K562 (cell line): ENCODE measurements at regions not wholly inside any gene's neighbourhood (a gene's known extent, or its start where the extent isn't known, plus 50 kb on each side); places are given as distances from the start of the nearest gene placed in this dataset.

Experiments
- ARNT ChIP-seq, 2 experiments: fragments of 450-650 bp; IDR thresholded peaks; 2 replicates each; pipeline ENCODE4 v1.6.1; 2016; ENCODE audit warnings: mild to moderate bottlenecking in 1 of 2
- BCLAF1 ChIP-seq, 2 experiments: fragments of 450-650 bp in 1 of 2; IDR thresholded peaks; 2 replicates each; pipeline ENCODE4 v1.6.1; 2011 to 2017; ENCODE audit warnings: low read depth in 2 of 2, antibody characterized with exemption in 1 of 2, borderline replicate concordance in 1 of 2, low read length in 1 of 2, mild to moderate bottlenecking in 1 of 2, mixed read lengths in 1 of 2; ENCODE audit not compliant: control insufficient read depth in 1 of 2
- CTBP1 ChIP-seq: fragments of 450-650 bp; IDR thresholded peaks from 2 replicates; pipeline ENCODE4 v1.6.1; 2016; ENCODE audit warnings: borderline replicate concordance
- FOXA1 ChIP-seq: fragments of 450-650 bp; IDR thresholded peaks from 2 replicates; pipeline ENCODE4 v1.6.1; 2016; ENCODE audit warnings: mild to moderate bottlenecking, borderline replicate concordance
- FOXJ2 ChIP-seq: fragments of 200-800 bp; sonication (Bioruptor generic); IDR thresholded peaks from 2 replicates; pipeline ENCODE4 v1.6.1; 2016; ENCODE audit warnings: missing genetic modification characterization, missing compliant biosample characterization
- HOMEZ ChIP-seq: fragments of 250-450 bp; sonication (Bioruptor Pico); IDR thresholded peaks from 2 replicates; pipeline ENCODE4 v1.4.0; 2020; ENCODE audit warnings: mild to moderate bottlenecking, moderate library complexity
- KAT2B ChIP-seq: IDR thresholded peaks from one replicate; pipeline ENCODE4 v1.6.1; 2012; ENCODE audit warnings: low read depth, mild to moderate bottlenecking, control low read depth, inconsistent platforms, low read length, moderate library complexity
- MEF2D ChIP-seq: conservative IDR thresholded peaks from 2 replicates; pipeline ENCODE4 v1.6.1; 2016; ENCODE audit warnings: low read depth, missing genetic modification characterization, missing compliant biosample characterization
- MTF1 ChIP-seq: fragments of 250-450 bp; sonication (Bioruptor Pico); IDR thresholded peaks from 2 replicates; pipeline ENCODE4 v1.9.0; 2021; ENCODE audit warnings: moderate library complexity, mild to moderate bottlenecking, inconsistent platforms, borderline replicate concordance
- PHF8 ChIP-seq: fragments of 200-600 bp; sonication (generic); IDR thresholded peaks from 2 replicates; pipeline ENCODE4 v1.6.1; 2012; ENCODE audit warnings: mixed run types, mild to moderate bottlenecking, inconsistent platforms, low read length, moderate library complexity, borderline replicate concordance
- PURB ChIP-seq: sonication (generic); formaldehyde crosslinking; IDR thresholded peaks from 2 replicates; pipeline ENCODE4 v1.9.0; 2021; ENCODE audit warnings: low read depth, mild to moderate bottlenecking, missing genetic modification reagents
- RAD51 ChIP-seq: fragments of 450-650 bp; IDR thresholded peaks from 2 replicates; pipeline ENCODE4 v1.7.1; 2016; ENCODE audit warnings: low read depth, mild to moderate bottlenecking, borderline replicate concordance
- TCF3 ChIP-seq: sonication (generic); formaldehyde crosslinking; IDR thresholded peaks from 2 replicates; pipeline ENCODE4 v1.4.0; 2020; ENCODE audit warnings: mild to moderate bottlenecking, missing genetic modification reagents
- TOE1 ChIP-seq, 2 experiments: fragments of 450-650 bp in 1 of 2; sonication (generic) in 1 of 2; formaldehyde crosslinking in 1 of 2; IDR thresholded peaks; 2 replicates each; pipeline versions ENCODE4 v1.7.1 to v1.8.0; 2016 to 2022; ENCODE audit warnings: borderline replicate concordance in 2 of 2, mild to moderate bottlenecking in 2 of 2, antibody characterized with exemption in 1 of 2, inconsistent platforms in 1 of 2, low read depth in 1 of 2, missing genetic modification reagents in 1 of 2, moderate library complexity in 1 of 2
- USF1 ChIP-seq: sonication (generic); formaldehyde crosslinking; IDR thresholded peaks from 2 replicates; pipeline ENCODE4 v1.9.0; 2022; ENCODE audit warnings: mild to moderate bottlenecking, missing genetic modification reagents
- ZBTB34 ChIP-seq: fragments of 250-450 bp; sonication (Bioruptor Pico); IDR thresholded peaks from 2 replicates; pipeline ENCODE4 v1.8.0; 2021; ENCODE audit warnings: mild to moderate bottlenecking, moderate library complexity
- ZFP1 ChIP-seq: fragments of 450-650 bp; formaldehyde crosslinking; IDR thresholded peaks from 2 replicates; pipeline ENCODE4 v1.4.0; 2020; ENCODE audit warnings: mild to moderate bottlenecking, mixed read lengths
- ZNF431 ChIP-seq: sonication (generic); formaldehyde crosslinking; IDR thresholded peaks from 2 replicates; pipeline ENCODE4 v1.8.0; 2022; ENCODE audit warnings: mild to moderate bottlenecking, missing genetic modification reagents

DNA sequence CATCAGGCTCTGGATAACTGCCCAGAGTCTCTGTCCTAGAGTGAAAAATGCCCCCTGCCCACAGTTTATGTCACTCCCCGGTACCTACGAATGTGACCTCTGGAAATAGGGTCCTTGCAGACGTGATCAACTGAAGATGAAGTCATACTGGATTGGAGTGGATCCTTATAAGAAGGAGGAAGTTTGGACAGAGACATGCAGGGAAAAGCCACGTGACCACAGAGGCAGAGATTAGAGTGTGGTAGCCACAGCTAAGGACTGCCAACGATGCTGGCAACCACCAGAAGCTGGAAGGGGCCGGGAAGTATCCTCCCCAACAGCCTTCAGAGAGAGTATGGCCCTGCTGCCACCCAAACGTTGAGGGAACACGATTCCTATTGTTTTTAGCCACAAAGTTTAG, 101.2 kb upstream of the NCOR2 start (continued):
- TF ChIP-seq MEF2D (tag) (no peak), FOXJ2 (tag) (no peak), ZNF431 (no peak), TOE1 (IDR thresholded peaks at IDR 0.05; ENCODE audit: borderline replicate concordance) (peak; percentile 43; the same call in 1 of the 2 replicates), TOE1 (CRISPR knock-in tag; IDR thresholded peaks at IDR 0.05; ENCODE audit: borderline replicate concordance, low read depth) (no peak), BCLAF1 (IDR thresholded peaks at IDR 0.05; ENCODE audit: borderline replicate concordance in 1 of 2, control insufficient read depth in 1 of 2, low read depth in 2 of 2, low read length in 1 of 2) (no peak), FOXA1 (no peak), TCF3 (no peak), ZBTB34 (CRISPR knock-in tag) (no peak), ARNT (IDR thresholded peaks at IDR 0.05) (no peak), ZFP1 (CRISPR knock-in tag) (no peak), PURB (CRISPR knock-in tag) (no peak), RAD51 (peak; percentile 79), HOMEZ (CRISPR knock-in tag) (no peak), KAT2B (no peak), CTBP1 (0 out of 2 replicates have a peak, but pooled peaks have one; percentile 15), MTF1 (CRISPR knock-in tag) (no peak), PHF8 (no peak), USF1 (CRISPR knock-in tag) (peak; percentile 76)
